ENCODE measurements at regions not wholly inside any gene's neighbourhood (a gene's known extent, or its start where the extent isn't known, plus 50 kb on each side); places are given as distances from the start of the nearest gene placed in this dataset.

GRCh38 chr4:137952116-137952515 is 290.0 kb downstream of the SLC7A11 start:
- TF ChIP-seq CTCF (IDR thresholded peaks at IDR 0.05) (no peak), POLR2A (IDR thresholded peaks at IDR 0.05) (no peak), POLR2AphosphoS5 (IDR thresholded peaks at IDR 0.05) (no peak), EP300 (IDR thresholded peaks at IDR 0.05) (no peak)

Data from suprapubic skin (tissue), 4 donors.